Nephron progenitor cell (in vitro differentiated cells): ENCODE measurements at regions not wholly inside any gene's neighbourhood (a gene's known extent, or its start where the extent isn't known, plus 50 kb on each side); places are given as distances from the start of the nearest gene placed in this dataset.

Experiments used
- DNase-seq: peaks from one replicate; pipeline ENCODE4 v3.0.0; 2021
- H3K27ac Mint-ChIP-seq: 2 replicates; pipeline ENCODE4 v1.8.0; 2021; ENCODE audit warnings: mild to moderate bottlenecking, moderate library complexity, mixed read lengths
- H3K27me3 Mint-ChIP-seq: 2 replicates; pipeline ENCODE4 v1.8.0; 2021; ENCODE audit warnings: mild to moderate bottlenecking, low read depth, mixed read lengths; ENCODE audit not compliant: poor library complexity
- H3K36me3 Mint-ChIP-seq: 2 replicates; pipeline ENCODE4 v1.8.0; 2021; ENCODE audit warnings: low read depth, mixed read lengths
- H3K4me1 Mint-ChIP-seq: 2 replicates; pipeline ENCODE4 v1.8.0; 2021; ENCODE audit warnings: mixed read lengths
- H3K4me3 Mint-ChIP-seq: 2 replicates; pipeline ENCODE4 v1.8.0; 2021; ENCODE audit warnings: mild to moderate bottlenecking, moderate library complexity, mixed read lengths
- H3K9me3 Mint-ChIP-seq: 2 replicates; pipeline ENCODE4 v1.8.0; 2021; ENCODE audit warnings: mild to moderate bottlenecking, moderate library complexity, mixed read lengths
- CTCF ChIP-seq: fragments of 200-600 bp; sonication (generic); IDR thresholded peaks from 2 replicates; pipeline ENCODE4 v1.5.0; 2021; ENCODE audit warnings: antibody characterized with exemption

- no peak overlapping the region for H3K27ac Mint-ChIP-seq
- TF ChIP-seq CTCF, result no peak
- H3K9me3 Mint-ChIP-seq, result no peaks in the 10 kb centered on the region
- H3K4me3 Mint-ChIP-seq, result no peak overlapping the region
- no peak for DNase-seq
- no peaks in the 10 kb centered on the region for H3K27me3 Mint-ChIP-seq
- H3K36me3 Mint-ChIP-seq, result no peaks in the 10 kb centered on the region
- no peaks in the 10 kb centered on the region for H3K4me1 Mint-ChIP-seq
Measured at GRCh38 chr2:76472946-76473345, 762.2 kb upstream of the GCFC2 start.

- Mint-ChIP-seq H3K27me3 (no peaks in the 10 kb centered on the region), H3K4me1 (no peaks in the 10 kb centered on the region), H3K27ac (no peak overlapping the region), H3K9me3 (no peaks in the 10 kb centered on the region), H3K36me3 (no peaks in the 10 kb centered on the region), H3K4me3 (no peak overlapping the region)
- TF ChIP-seq CTCF, result no peak
- no peak for DNase-seq
Measured at GRCh38 chr2:76469066-76469465, 758.4 kb upstream of the GCFC2 start.

GRCh38 chr2:76467326-76467725 lies 756.6 kb upstream of the GCFC2 start:
- Mint-ChIP-seq H3K27me3 (no peaks in the 10 kb centered on the region), H3K9me3 (no peaks in the 10 kb centered on the region), H3K27ac (no peak overlapping the region), H3K4me1 (no peaks in the 10 kb centered on the region), H3K36me3 (no peaks in the 10 kb centered on the region), H3K4me3 (no peak overlapping the region)
- TF ChIP-seq CTCF, result no peak
- DNase-seq, result no peak

GRCh38 chr2:76464310-76464709 lies 753.6 kb upstream of the GCFC2 start:
- no peaks in the 10 kb centered on the region for H3K4me1 Mint-ChIP-seq
- H3K27me3 Mint-ChIP-seq, result no peaks in the 10 kb centered on the region
- no peak overlapping the region for H3K27ac Mint-ChIP-seq
- DNase-seq, result no peak
- H3K4me3 Mint-ChIP-seq, result no peak overlapping the region
- no peaks in the 10 kb centered on the region for H3K9me3 Mint-ChIP-seq
- no peaks in the 10 kb centered on the region for H3K36me3 Mint-ChIP-seq
- TF ChIP-seq CTCF, result no peak

- Mint-ChIP-seq H3K36me3 (no peaks in the 10 kb centered on the region), H3K9me3 (no peaks in the 10 kb centered on the region), H3K4me1 (no peaks in the 10 kb centered on the region), H3K4me3 (no peak overlapping the region), H3K27ac (no peak overlapping the region), H3K27me3 (no peaks in the 10 kb centered on the region)
- TF ChIP-seq CTCF, result no peak
- DNase-seq, result no peak
Measured at GRCh38 chr2:76461431-76461830, 750.7 kb upstream of the GCFC2 start.

GRCh38 chr2:76455910-76456309 lies 745.2 kb upstream of the GCFC2 start:
- TF ChIP-seq CTCF, result no peak
- no peak overlapping the region for H3K27ac Mint-ChIP-seq
- H3K4me1 Mint-ChIP-seq, result no peaks in the 10 kb centered on the region
- no peaks in the 10 kb centered on the region for H3K9me3 Mint-ChIP-seq
- no peaks in the 10 kb centered on the region for H3K27me3 Mint-ChIP-seq
- no peak for DNase-seq
- no peak overlapping the region for H3K4me3 Mint-ChIP-seq
- H3K36me3 Mint-ChIP-seq, result no peaks in the 10 kb centered on the region
